Choroid plexus epithelial cell (primary cell): ENCODE measurements at regions not wholly inside any gene's neighbourhood (a gene's known extent, or its start where the extent isn't known, plus 50 kb on each side); places are given as distances from the start of the nearest gene placed in this dataset.

Experiments
- DNase-seq: peaks from one replicate; pipeline ENCODE4 v3.0.0-alpha.2; 2010; ENCODE audit warnings: low read depth
- H3K4me3 ChIP-seq: 2 replicates; pipeline ENCODE4 v1.5.1; 2011; ENCODE audit warnings: low read depth, mild to moderate bottlenecking, control low read depth, low read length, moderate library complexity
- TF ChIP-seq, protein P1 (sequence below): conservative IDR thresholded peaks from 2 replicates; pipeline ENCODE4 v1.5.1; 2011; ENCODE audit warnings: low read depth, mild to moderate bottlenecking, control low read depth, inconsistent platforms, low read length, moderate library complexity

DNA sequence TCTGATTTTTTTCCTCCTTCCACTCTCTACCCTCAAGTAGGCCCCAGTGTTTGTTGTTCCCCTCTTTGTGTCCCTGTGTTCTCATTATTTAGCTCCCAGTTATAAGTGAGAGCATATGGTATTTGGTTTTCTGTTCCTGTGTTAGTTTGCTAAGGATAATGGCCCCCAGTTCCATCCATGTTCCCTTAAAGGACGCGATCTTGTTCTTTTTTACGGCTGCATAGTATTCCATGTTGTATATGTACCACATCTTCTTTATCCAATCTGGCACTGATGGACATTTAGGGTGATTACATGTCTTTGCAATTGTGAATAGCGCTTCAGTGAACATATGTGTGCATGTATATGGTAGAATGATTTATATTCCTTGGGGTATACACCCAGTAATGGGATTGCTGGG lies 54.5 kb upstream of the BTC start:
- no peak for DNase-seq
- H3K4me3 ChIP-seq: no peak overlapping the region
- TF ChIP-seq, protein P1, sequence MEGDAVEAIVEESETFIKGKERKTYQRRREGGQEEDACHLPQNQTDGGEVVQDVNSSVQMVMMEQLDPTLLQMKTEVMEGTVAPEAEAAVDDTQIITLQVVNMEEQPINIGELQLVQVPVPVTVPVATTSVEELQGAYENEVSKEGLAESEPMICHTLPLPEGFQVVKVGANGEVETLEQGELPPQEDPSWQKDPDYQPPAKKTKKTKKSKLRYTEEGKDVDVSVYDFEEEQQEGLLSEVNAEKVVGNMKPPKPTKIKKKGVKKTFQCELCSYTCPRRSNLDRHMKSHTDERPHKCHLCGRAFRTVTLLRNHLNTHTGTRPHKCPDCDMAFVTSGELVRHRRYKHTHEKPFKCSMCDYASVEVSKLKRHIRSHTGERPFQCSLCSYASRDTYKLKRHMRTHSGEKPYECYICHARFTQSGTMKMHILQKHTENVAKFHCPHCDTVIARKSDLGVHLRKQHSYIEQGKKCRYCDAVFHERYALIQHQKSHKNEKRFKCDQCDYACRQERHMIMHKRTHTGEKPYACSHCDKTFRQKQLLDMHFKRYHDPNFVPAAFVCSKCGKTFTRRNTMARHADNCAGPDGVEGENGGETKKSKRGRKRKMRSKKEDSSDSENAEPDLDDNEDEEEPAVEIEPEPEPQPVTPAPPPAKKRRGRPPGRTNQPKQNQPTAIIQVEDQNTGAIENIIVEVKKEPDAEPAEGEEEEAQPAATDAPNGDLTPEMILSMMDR: no peak

DNA sequence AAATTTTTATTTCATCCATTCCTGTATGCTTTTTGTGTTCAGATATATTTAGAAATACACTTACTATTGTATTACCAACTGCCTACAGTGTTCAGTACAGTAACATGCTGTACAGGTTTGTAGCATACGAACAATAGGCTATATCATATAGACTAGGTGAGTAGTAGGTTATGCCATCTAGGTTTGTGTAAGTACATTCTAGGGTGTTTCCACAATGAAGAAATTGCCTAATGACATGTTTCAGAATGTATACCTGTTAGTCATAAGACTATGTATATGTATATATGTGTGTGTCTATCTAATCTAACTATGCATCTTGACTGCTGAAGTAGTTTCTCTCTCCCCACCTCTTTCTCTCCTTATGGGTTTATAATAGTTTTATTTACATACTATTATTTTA lies 51.5 kb upstream of the BTC start:
- DNase-seq: no peak
- H3K4me3 ChIP-seq: no peak overlapping the region
- TF ChIP-seq, protein P1: no peak
